ENCODE measurements at regions not wholly inside any gene's neighbourhood (a gene's known extent, or its start where the extent isn't known, plus 50 kb on each side); places are given as distances from the start of the nearest gene placed in this dataset.

- DNase-seq (peak in 1 of 3 donors; percentile 3), ATAC-seq (ENCODE audit: insufficient read depth, low FRiP score) (no peak)
- Histone ChIP-seq H3K4me1 (ENCODE audit: control insufficient read depth in 5 of 5, insufficient read depth in 5 of 5, low read length in 5 of 5) (peaks cover 0 to 2% (median 0%) of the 10 kb centered on the region in 5 donors), H3K9me3 (ENCODE audit: control insufficient read depth in 4 of 4, insufficient read depth in 3 of 4, low read length in 3 of 4) (peaks cover 0 to 4% (median 0%) of the 10 kb centered on the region in 4 donors), H3K9ac (ENCODE audit: insufficient read depth in 1 of 2, low read length in 2 of 2) (no peak overlapping the region), H3K27me3 (ENCODE audit: control insufficient read depth in 3 of 3, insufficient read depth in 3 of 3, low read length in 2 of 3) (peaks cover 0 to 3% (median 0%) of the 10 kb centered on the region in 3 donors), H3K27ac (ENCODE audit: low read depth in 1 of 2, low read length in 1 of 2) (no peak overlapping the region), H3K4me3 (no peak overlapping the region), H3K36me3 (ENCODE audit: control insufficient read depth in 4 of 4, insufficient read depth in 4 of 4, low read length in 4 of 4) (no peaks in the 10 kb centered on the region)
- WGBS, 2 donors: 84 to 88% methylated on average over 4 of the region's 4 CpGs
- TF ChIP-seq, protein P1, sequence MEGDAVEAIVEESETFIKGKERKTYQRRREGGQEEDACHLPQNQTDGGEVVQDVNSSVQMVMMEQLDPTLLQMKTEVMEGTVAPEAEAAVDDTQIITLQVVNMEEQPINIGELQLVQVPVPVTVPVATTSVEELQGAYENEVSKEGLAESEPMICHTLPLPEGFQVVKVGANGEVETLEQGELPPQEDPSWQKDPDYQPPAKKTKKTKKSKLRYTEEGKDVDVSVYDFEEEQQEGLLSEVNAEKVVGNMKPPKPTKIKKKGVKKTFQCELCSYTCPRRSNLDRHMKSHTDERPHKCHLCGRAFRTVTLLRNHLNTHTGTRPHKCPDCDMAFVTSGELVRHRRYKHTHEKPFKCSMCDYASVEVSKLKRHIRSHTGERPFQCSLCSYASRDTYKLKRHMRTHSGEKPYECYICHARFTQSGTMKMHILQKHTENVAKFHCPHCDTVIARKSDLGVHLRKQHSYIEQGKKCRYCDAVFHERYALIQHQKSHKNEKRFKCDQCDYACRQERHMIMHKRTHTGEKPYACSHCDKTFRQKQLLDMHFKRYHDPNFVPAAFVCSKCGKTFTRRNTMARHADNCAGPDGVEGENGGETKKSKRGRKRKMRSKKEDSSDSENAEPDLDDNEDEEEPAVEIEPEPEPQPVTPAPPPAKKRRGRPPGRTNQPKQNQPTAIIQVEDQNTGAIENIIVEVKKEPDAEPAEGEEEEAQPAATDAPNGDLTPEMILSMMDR (IDR thresholded peaks at IDR 0.05; ENCODE audit: control extremely low read depth, extremely low read depth): no peak
Observed at GRCh38 chr2:48870942-48871341, 115.4 kb upstream of the LHCGR start.

DNA sequence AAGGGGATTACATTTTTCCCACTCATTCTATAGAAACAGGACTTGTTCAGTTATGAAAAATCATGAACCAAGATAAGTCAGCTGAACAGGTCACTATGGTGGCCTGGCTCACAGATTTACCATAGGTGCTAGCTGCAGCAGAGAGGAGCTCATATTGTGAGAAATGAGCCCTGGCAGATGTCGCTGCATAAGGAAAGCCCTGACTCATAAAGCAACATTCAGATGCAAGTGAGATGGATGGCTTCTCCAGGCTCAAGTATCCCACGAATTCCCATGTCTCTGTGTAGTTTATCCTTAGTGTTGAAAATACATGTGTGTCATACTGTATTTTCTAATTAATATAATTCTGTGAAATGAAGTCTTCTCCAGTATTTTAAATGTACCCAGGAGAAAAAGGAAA is 115.0 kb upstream of the LHCGR start:
- 67 to 77% methylated on average over 2 of the region's 2 CpGs for WGBS, 2 donors
- DNase-seq (no peak), ATAC-seq (ENCODE audit: insufficient read depth, low FRiP score) (no peak)
- H3K9me3 ChIP-seq (ENCODE audit: control insufficient read depth in 4 of 4, insufficient read depth in 3 of 4, low read length in 3 of 4): peaks cover 0 to 4% (median 0%) of the 10 kb centered on the region in 4 donors
- H3K27me3 ChIP-seq (ENCODE audit: control insufficient read depth in 3 of 3, insufficient read depth in 3 of 3, low read length in 2 of 3): peaks cover 0 to 3% (median 0%) of the 10 kb centered on the region in 3 donors
- H3K27ac ChIP-seq (ENCODE audit: low read depth in 1 of 2, low read length in 1 of 2): no peak overlapping the region
- H3K9ac ChIP-seq (ENCODE audit: insufficient read depth in 1 of 2, low read length in 2 of 2): no peak overlapping the region
- H3K4me3 ChIP-seq: no peak overlapping the region
- peaks cover 0 to 2% (median 0%) of the 10 kb centered on the region in 5 donors for H3K4me1 ChIP-seq (ENCODE audit: control insufficient read depth in 5 of 5, insufficient read depth in 5 of 5, low read length in 5 of 5)
- TF ChIP-seq, protein P1 (IDR thresholded peaks at IDR 0.05; ENCODE audit: control extremely low read depth, extremely low read depth): no peak
- no peaks in the 10 kb centered on the region for H3K36me3 ChIP-seq (ENCODE audit: control insufficient read depth in 4 of 4, insufficient read depth in 4 of 4, low read length in 4 of 4)

DNA sequence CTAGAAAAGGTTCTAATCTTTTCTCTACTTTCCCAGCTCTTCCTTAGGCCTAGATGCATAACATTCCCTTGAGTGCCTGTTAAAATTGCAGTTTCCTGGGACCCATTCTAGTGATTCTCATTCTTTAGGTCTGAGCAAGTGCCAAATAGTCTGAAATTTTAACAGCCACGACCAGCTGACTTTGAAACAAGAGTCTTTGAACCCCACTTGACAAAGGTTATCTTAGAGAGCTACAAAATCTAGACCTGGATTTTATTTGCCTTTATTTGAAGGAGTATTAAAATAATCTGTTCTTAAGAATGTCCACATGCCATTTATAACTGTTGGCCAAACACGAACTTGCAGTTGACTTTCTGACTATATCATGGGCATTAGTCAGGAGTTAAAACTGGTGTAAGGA is 110.2 kb upstream of the LHCGR start:
- Histone ChIP-seq H3K9me3 (ENCODE audit: control insufficient read depth in 4 of 4, insufficient read depth in 3 of 4, low read length in 3 of 4) (peaks cover 0 to 4% (median 1%) of the 10 kb centered on the region in 4 donors), H3K27ac (ENCODE audit: low read depth in 1 of 2, low read length in 1 of 2) (no peak overlapping the region), H3K4me3 (no peak overlapping the region), H3K36me3 (ENCODE audit: control insufficient read depth in 4 of 4, insufficient read depth in 4 of 4, low read length in 4 of 4) (no peaks in the 10 kb centered on the region), H3K9ac (ENCODE audit: insufficient read depth in 1 of 2, low read length in 2 of 2) (no peak overlapping the region), H3K27me3 (ENCODE audit: control insufficient read depth in 3 of 3, insufficient read depth in 3 of 3, low read length in 2 of 3) (no peaks in the 10 kb centered on the region), H3K4me1 (ENCODE audit: control insufficient read depth in 5 of 5, insufficient read depth in 5 of 5, low read length in 5 of 5) (peaks cover 0 to 4% (median 0%) of the 10 kb centered on the region in 5 donors)
- peak in 2 of 3 donors; percentile 6 to 60 for DNase-seq
- WGBS, 2 donors: 50 to 66% methylated on average over 2 of the region's 2 CpGs
- TF ChIP-seq, protein P1 (IDR thresholded peaks at IDR 0.05; ENCODE audit: control extremely low read depth, extremely low read depth): no peak
- no peak for ATAC-seq (ENCODE audit: insufficient read depth, low FRiP score)

GRCh38 chr2:48860380-48860779 is 104.9 kb upstream of the LHCGR start:
- 74 to 75% methylated on average over 2 of the region's 2 CpGs for WGBS, 2 donors
- no peak overlapping the region for H3K4me3 ChIP-seq
- H3K4me1 ChIP-seq (ENCODE audit: control insufficient read depth in 5 of 5, insufficient read depth in 5 of 5, low read length in 5 of 5): peaks cover 0 to 5% (median 0%) of the 10 kb centered on the region in 5 donors
- TF ChIP-seq, protein P1 (IDR thresholded peaks at IDR 0.05; ENCODE audit: control extremely low read depth, extremely low read depth): no peak
- peaks cover 0 to 4% (median 0%) of the 10 kb centered on the region in 4 donors for H3K9me3 ChIP-seq (ENCODE audit: control insufficient read depth in 4 of 4, insufficient read depth in 3 of 4, low read length in 3 of 4)
- H3K27me3 ChIP-seq (ENCODE audit: control insufficient read depth in 3 of 3, insufficient read depth in 3 of 3, low read length in 2 of 3): no peaks in the 10 kb centered on the region
- ATAC-seq (ENCODE audit: insufficient read depth, low FRiP score) (no peak), DNase-seq (no peak)
- H3K9ac ChIP-seq (ENCODE audit: insufficient read depth in 1 of 2, low read length in 2 of 2): no peak overlapping the region
- H3K36me3 ChIP-seq (ENCODE audit: control insufficient read depth in 4 of 4, insufficient read depth in 4 of 4, low read length in 4 of 4): no peaks in the 10 kb centered on the region
- no peak overlapping the region for H3K27ac ChIP-seq (ENCODE audit: low read depth in 1 of 2, low read length in 1 of 2)

Measured in lung (tissue), 11 donors.